ENCODE measurements at regions not wholly inside any gene's neighbourhood (a gene's known extent, or its start where the extent isn't known, plus 50 kb on each side); places are given as distances from the start of the nearest gene placed in this dataset.

GRCh38 chr2:94960751-94961150 lies 64.8 kb upstream of the MAL start:
- H3K4me3 ChIP-seq (ENCODE audit: low read depth, low read length) = no peak overlapping the region
- ChIA-PET POLR2A (no interaction called here), CTCF (no interaction called here)
- TF ChIP-seq CTCF (IDR thresholded peaks at IDR 0.05; ENCODE audit: insufficient read depth, low read length, missing control alignments) = no peak
- no peak for DNase-seq (ENCODE audit: low read depth, low spot score)

- POLR2A ChIA-PET = no interaction called here
- CTCF ChIA-PET = no interaction called here
Measured at GRCh38 chr2:94964193-94964592, 61.3 kb upstream of the MAL start.

GRCh38 chr2:94966689-94967088 lies 58.8 kb upstream of the MAL start:
- POLR2A ChIA-PET = no interaction called here
- TF ChIP-seq CTCF (IDR thresholded peaks at IDR 0.05; ENCODE audit: insufficient read depth, low read length, missing control alignments) = no peak
- CTCF ChIA-PET = interaction anchor here (1.5 kb wide), 1 partner anchor 10 kb away, joined by 5 read pairs; no protein-coding TSS in a partner anchor
- H3K4me3 ChIP-seq (ENCODE audit: low read depth, low read length) = no peak overlapping the region
- DNase-seq (ENCODE audit: low read depth, low spot score) = no peak

More at GRCh38 chr2:94964193-94964592, 61.3 kb upstream of the MAL start:
- H3K4me3 ChIP-seq (ENCODE audit: low read depth, low read length) = no peak overlapping the region
- no peak for DNase-seq (ENCODE audit: low read depth, low spot score)
- TF ChIP-seq CTCF (IDR thresholded peaks at IDR 0.05; ENCODE audit: insufficient read depth, low read length, missing control alignments) = no peak

GRCh38 chr2:94970353-94970752 lies 55.2 kb upstream of the MAL start:
- POLR2A ChIA-PET = no interaction called here
- CTCF ChIA-PET = interaction anchor here (1.0 kb wide), 1 partner anchor 14 kb away, joined by 4 read pairs; no protein-coding TSS in a partner anchor
- no peak for TF ChIP-seq CTCF (IDR thresholded peaks at IDR 0.05; ENCODE audit: insufficient read depth, low read length, missing control alignments)
- DNase-seq (ENCODE audit: low read depth, low spot score) = no peak
- H3K4me3 ChIP-seq (ENCODE audit: low read depth, low read length) = no peak overlapping the region

All from AG04449 (cell line).